Spleen (tissue), 7 donors: ENCODE measurements at regions not wholly inside any gene's neighbourhood (a gene's known extent, or its start where the extent isn't known, plus 50 kb on each side); places are given as distances from the start of the nearest gene placed in this dataset.

ENCODE experiments used
- CTCF ChIP-seq, 11 experiments: fragments of 200-600 bp in 7 of 11; fragments of 450-650 bp in 4 of 11; sonication (generic) in 4 of 11; IDR thresholded peaks in 8 of 11; conservative IDR thresholded peaks in 3 of 11; 1 replicate in 7 of 11; 2 replicates in 4 of 11; pipeline versions ENCODE4 v1.4.0 to v1.8.0; 2016 to 2021; ENCODE audit warnings: antibody characterized with exemption in 11 of 11, inconsistent platforms in 4 of 11, mild to moderate bottlenecking in 1 of 11
- POLR2A ChIP-seq, 3 donors: fragments of 450-650 bp; IDR thresholded peaks; one replicate each; pipeline ENCODE4 v1.5.1; 2017; ENCODE audit warnings: antibody characterized with exemption in 3 of 3, mild to moderate bottlenecking in 1 of 3
- donor health status: DM: no; HTN: no; CAD: no; lungs with moderate emphysema.
- donor health status: DM: no; HTN: no; CAD: no.
- donor health status: DM: no; HTN: no; CAD: no.

DNA sequence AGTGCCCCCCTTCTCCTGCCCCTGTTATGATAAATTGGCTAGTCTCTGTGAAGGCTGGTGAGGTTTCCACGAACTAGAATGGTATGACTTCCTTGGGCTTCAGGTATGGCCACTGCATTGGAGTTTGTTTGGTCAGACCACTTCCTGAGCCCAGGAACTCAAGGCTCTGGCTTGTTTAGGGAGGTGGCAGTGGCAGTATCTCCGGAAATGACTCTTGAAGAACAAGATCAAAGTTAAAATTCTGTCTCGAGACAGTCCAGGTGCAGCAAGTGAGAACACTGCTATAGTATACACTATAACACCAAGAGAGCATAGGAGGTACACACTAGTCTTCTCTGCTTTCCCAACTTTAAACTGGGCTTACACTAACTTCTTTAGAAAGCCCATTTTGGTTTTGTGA, 309.1 kb downstream of the KLF12 start:
- TF ChIP-seq CTCF (IDR thresholded peaks at IDR 0.05 in 8 of 11, conservative IDR thresholded peaks at IDR 0.05 in 3 of 11) (no peak), POLR2A (IDR thresholded peaks at IDR 0.05) (no peak)
